ENCODE measurements at regions not wholly inside any gene's neighbourhood (a gene's known extent, or its start where the extent isn't known, plus 50 kb on each side); places are given as distances from the start of the nearest gene placed in this dataset.

GRCh38 chr2:120812866-120813265 is 77.2 kb downstream of the GLI2 start:
- TF ChIP-seq CTCF (IDR thresholded peaks at IDR 0.05; ENCODE audit: unreplicated experiment in 3 of 3) = no peak
- Mint-ChIP-seq H3K27me3 (ENCODE audit: low read depth) (peaks cover 42% of the 10 kb centered on the region), H3K4me1 (peaks cover 8% of the 10 kb centered on the region), H3K4me3 (no peak overlapping the region), H3K36me3 (ENCODE audit: low read depth) (peaks cover 20% of the 10 kb centered on the region), H3K27ac (no peak overlapping the region), H3K9me3 (no peaks in the 10 kb centered on the region)

- no peak overlapping the region for H3K4me3 Mint-ChIP-seq
- H3K36me3 Mint-ChIP-seq (ENCODE audit: low read depth) = peaks cover 16% of the 10 kb centered on the region
- H3K4me1 Mint-ChIP-seq = peaks cover 10% of the 10 kb centered on the region
- peaks cover 38% of the 10 kb centered on the region for H3K27me3 Mint-ChIP-seq (ENCODE audit: low read depth)
- H3K27ac Mint-ChIP-seq = no peak overlapping the region
- no peaks in the 10 kb centered on the region for H3K9me3 Mint-ChIP-seq
- no peak for TF ChIP-seq CTCF (IDR thresholded peaks at IDR 0.05; ENCODE audit: unreplicated experiment in 3 of 3)
These were observed 78.7 kb downstream of the GLI2 start for GRCh38 chr2:120814352-120814751.

- no peak for TF ChIP-seq CTCF (IDR thresholded peaks at IDR 0.05; ENCODE audit: unreplicated experiment in 3 of 3)
- H3K9me3 Mint-ChIP-seq = no peaks in the 10 kb centered on the region
- peaks cover 16% of the 10 kb centered on the region for H3K36me3 Mint-ChIP-seq (ENCODE audit: low read depth)
- no peak overlapping the region for H3K4me3 Mint-ChIP-seq
- peaks cover 32% of the 10 kb centered on the region for H3K27me3 Mint-ChIP-seq (ENCODE audit: low read depth)
- H3K27ac Mint-ChIP-seq = no peak overlapping the region
- peaks cover 17% of the 10 kb centered on the region for H3K4me1 Mint-ChIP-seq
These were observed 79.6 kb downstream of the GLI2 start for GRCh38 chr2:120815292-120815691.

GRCh38 chr2:120817136-120817955 is 81.7 kb downstream of the GLI2 start:
- TF ChIP-seq CTCF (IDR thresholded peaks at IDR 0.05; ENCODE audit: unreplicated experiment in 3 of 3) = no peak
- peak overlapping the region in 1 of 3 experiments; percentile 32 for H3K27ac Mint-ChIP-seq
- no peaks in the 10 kb centered on the region for H3K9me3 Mint-ChIP-seq
- H3K27me3 Mint-ChIP-seq (ENCODE audit: low read depth) = peaks cover 18% of the 10 kb centered on the region
- peaks cover 30% of the 10 kb centered on the region for H3K4me1 Mint-ChIP-seq
- H3K36me3 Mint-ChIP-seq (ENCODE audit: low read depth) = peaks cover 7% of the 10 kb centered on the region
- no peak overlapping the region for H3K4me3 Mint-ChIP-seq

GRCh38 chr2:120817956-120818325 is 82.3 kb downstream of the GLI2 start:
- Mint-ChIP-seq H3K4me3 (no peak overlapping the region), H3K27ac (peak overlapping the region in 1 of 3 experiments; percentile 77), H3K4me1 (peaks cover 35% of the 10 kb centered on the region)

More at GRCh38 chr2:120817956-120818325, 82.3 kb downstream of the GLI2 start:
- peaks cover 20% of the 10 kb centered on the region for H3K27me3 Mint-ChIP-seq (ENCODE audit: low read depth)
- TF ChIP-seq CTCF (IDR thresholded peaks at IDR 0.05; ENCODE audit: unreplicated experiment in 3 of 3) = no peak
- no peaks in the 10 kb centered on the region for H3K9me3 Mint-ChIP-seq
- peaks cover 3% of the 10 kb centered on the region for H3K36me3 Mint-ChIP-seq (ENCODE audit: low read depth)

Data from nephron (organoid).